ENCODE measurements at regions not wholly inside any gene's neighbourhood (a gene's known extent, or its start where the extent isn't known, plus 50 kb on each side); places are given as distances from the start of the nearest gene placed in this dataset.
"Not testable (repeated sequence)": the region's sequence is repeated elsewhere in the genome, so short reads cannot be mapped to it uniquely, and the experiment has no call there.

GRCh38 chr3:186444288-186444687 is 82.3 kb upstream of the DGKG start:
- TF ChIP-seq CTCF (IDR thresholded peaks at IDR 0.05; ENCODE audit: insufficient read depth, low read length) = no peak
- no peak for DNase-seq (ENCODE audit: low read depth)
- H3K4me3 ChIP-seq (ENCODE audit: low read depth, low read length) = no peak overlapping the region

GRCh38 chr3:186442979-186443378 is 80.9 kb upstream of the DGKG start:
- not testable (repeated sequence) for DNase-seq (ENCODE audit: low read depth); H3K4me3 ChIP-seq (ENCODE audit: low read depth, low read length)

GRCh38 chr3:186442162-186442561 is 80.1 kb upstream of the DGKG start:
- TF ChIP-seq CTCF (IDR thresholded peaks at IDR 0.05; ENCODE audit: insufficient read depth, low read length) = no peak
- H3K4me3 ChIP-seq (ENCODE audit: low read depth, low read length) = no peak overlapping the region
- no peak for DNase-seq (ENCODE audit: low read depth)

GRCh38 chr3:186440891-186441290 is 78.9 kb upstream of the DGKG start:
- DNase-seq (ENCODE audit: low read depth) = no peak
- no peak for TF ChIP-seq CTCF (IDR thresholded peaks at IDR 0.05; ENCODE audit: insufficient read depth, low read length)
- no peak overlapping the region for H3K4me3 ChIP-seq (ENCODE audit: low read depth, low read length)

- no peak overlapping the region for H3K4me3 ChIP-seq (ENCODE audit: low read depth, low read length)
- TF ChIP-seq CTCF (IDR thresholded peaks at IDR 0.05; ENCODE audit: insufficient read depth, low read length) = no peak
- no peak for DNase-seq (ENCODE audit: low read depth)
Observed at GRCh38 chr3:186439725-186440124, 77.7 kb upstream of the DGKG start.

- not testable (repeated sequence) for H3K4me3 ChIP-seq (ENCODE audit: low read depth, low read length); DNase-seq (ENCODE audit: low read depth)
Observed at GRCh38 chr3:186435332-186435731, 73.3 kb upstream of the DGKG start.

GRCh38 chr3:186432944-186433732 is 71.1 kb upstream of the DGKG start:
- no peak for TF ChIP-seq CTCF (IDR thresholded peaks at IDR 0.05; ENCODE audit: insufficient read depth, low read length)
- DNase-seq (ENCODE audit: low read depth) = no peak
- H3K4me3 ChIP-seq (ENCODE audit: low read depth, low read length) = no peak overlapping the region

- no peak for TF ChIP-seq CTCF (IDR thresholded peaks at IDR 0.05; ENCODE audit: insufficient read depth, low read length)
- H3K4me3 ChIP-seq (ENCODE audit: low read depth, low read length) = no peak overlapping the region
- DNase-seq (ENCODE audit: low read depth) = no peak
Observed at GRCh38 chr3:186432189-186432588, 70.2 kb upstream of the DGKG start.

All from fibroblast of the aortic adventitia (primary cell).